WERI-Rb-1 (cell line): ENCODE measurements at regions not wholly inside any gene's neighbourhood (a gene's known extent, or its start where the extent isn't known, plus 50 kb on each side); places are given as distances from the start of the nearest gene placed in this dataset.

Experiments
- DNase-seq: peaks from one replicate; pipeline ENCODE4 v3.0.0-alpha.2; 2020
- H3K27ac ChIP-seq: fragments of 250-450 bp; sonication (Bioruptor Pico); 2 replicates; pipeline ENCODE4 v1.5.1; 2020; ENCODE audit warnings: mild to moderate bottlenecking, moderate library complexity
- H3K27me3 ChIP-seq: fragments of 250-450 bp; sonication (Bioruptor Pico); 2 replicates; pipeline ENCODE4 v1.5.1; 2021; ENCODE audit warnings: mild to moderate bottlenecking, low read depth, moderate library complexity; ENCODE audit not compliant: insufficient read depth, severe bottlenecking
- H3K36me3 ChIP-seq: fragments of 250-450 bp; sonication (Bioruptor Pico); 2 replicates; pipeline ENCODE4 v1.5.1; 2020; ENCODE audit warnings: mild to moderate bottlenecking, moderate library complexity
- H3K4me3 ChIP-seq: 2 replicates; pipeline ENCODE4 v1.5.1; 2011; ENCODE audit warnings: low read depth, mild to moderate bottlenecking, control low read depth, low read length
- H3K9me3 ChIP-seq: fragments of 250-450 bp; sonication (Bioruptor Pico); 2 replicates; pipeline ENCODE4 v1.5.1; 2021; ENCODE audit warnings: mild to moderate bottlenecking, moderate library complexity; ENCODE audit not compliant: severe bottlenecking
- CTCF ChIP-seq: IDR thresholded peaks from 2 replicates; pipeline ENCODE4 v1.5.1; 2011; ENCODE audit warnings: low read depth, mild to moderate bottlenecking, control low read depth, inconsistent platforms, low read length

- Histone ChIP-seq H3K27ac (no peak overlapping the region), H3K4me3 (no peak overlapping the region), H3K36me3 (no peaks in the 10 kb centered on the region), H3K27me3 (no peaks in the 10 kb centered on the region), H3K9me3 (no peaks in the 10 kb centered on the region)
- no peak for DNase-seq
- no peak for TF ChIP-seq CTCF
Observed at GRCh38 chr10:8776926-8777622, 722.6 kb downstream of the GATA3 start.

GRCh38 chr10:8778713-8779112 is 724.2 kb downstream of the GATA3 start:
- no peaks in the 10 kb centered on the region for H3K36me3 ChIP-seq
- no peaks in the 10 kb centered on the region for H3K9me3 ChIP-seq
- H3K4me3 ChIP-seq = no peak overlapping the region
- H3K27ac ChIP-seq = no peak overlapping the region
- H3K27me3 ChIP-seq = no peaks in the 10 kb centered on the region
- no peak for DNase-seq
- TF ChIP-seq CTCF = no peak

GRCh38 chr10:8787649-8788048 is 733.2 kb downstream of the GATA3 start:
- Histone ChIP-seq H3K27ac (no peak overlapping the region), H3K4me3 (no peak overlapping the region), H3K36me3 (no peaks in the 10 kb centered on the region), H3K27me3 (no peaks in the 10 kb centered on the region), H3K9me3 (no peaks in the 10 kb centered on the region)
- no peak for TF ChIP-seq CTCF
- DNase-seq = no peak

GRCh38 chr10:8790390-8790789 is 735.9 kb downstream of the GATA3 start:
- no peaks in the 10 kb centered on the region for H3K27me3 ChIP-seq
- no peak overlapping the region for H3K27ac ChIP-seq
- DNase-seq = no peak
- no peaks in the 10 kb centered on the region for H3K9me3 ChIP-seq
- no peak for TF ChIP-seq CTCF
- H3K4me3 ChIP-seq = no peak overlapping the region
- H3K36me3 ChIP-seq = no peaks in the 10 kb centered on the region

- Histone ChIP-seq H3K36me3 (no peaks in the 10 kb centered on the region), H3K27me3 (no peaks in the 10 kb centered on the region), H3K9me3 (no peaks in the 10 kb centered on the region), H3K4me3 (no peak overlapping the region), H3K27ac (no peak overlapping the region)
- TF ChIP-seq CTCF = no peak
- DNase-seq = no peak
Observed at GRCh38 chr10:8794860-8795259, 740.4 kb downstream of the GATA3 start.

GRCh38 chr10:8800426-8800825 is 745.9 kb downstream of the GATA3 start:
- TF ChIP-seq CTCF = no peak
- Histone ChIP-seq H3K4me3 (no peak overlapping the region), H3K27ac (no peak overlapping the region), H3K9me3 (no peaks in the 10 kb centered on the region), H3K36me3 (no peaks in the 10 kb centered on the region), H3K27me3 (no peaks in the 10 kb centered on the region)
- no peak for DNase-seq
